ENCODE measurements at regions not wholly inside any gene's neighbourhood (a gene's known extent, or its start where the extent isn't known, plus 50 kb on each side); places are given as distances from the start of the nearest gene placed in this dataset.
A peak's percentile ranks its signal among the peaks of the same experiment; 100 is the strongest.

GRCh38 chr15:67892559-67893377 lies 52.9 kb upstream of the RNU6-1 start:
- H3K9me3 ChIP-seq, result no peaks in the 10 kb centered on the region
- TF ChIP-seq POLR2AphosphoS5 (IDR thresholded peaks at IDR 0.05) (no peak), POLR2A (IDR thresholded peaks at IDR 0.05) (no peak), CTCF (IDR thresholded peaks at IDR 0.05) (no peak), EP300 (IDR thresholded peaks at IDR 0.05) (no peak)
- WGBS, result 41% methylated on average over 2 of the region's 2 CpGs
- H3K4me3 ChIP-seq, result no peak overlapping the region
- H3K4me1 ChIP-seq, result peaks cover 7% of the 10 kb centered on the region
- no peak for DNase-seq (ENCODE audit: low spot score in 2 of 2)
- H3K27me3 ChIP-seq, result no peaks in the 10 kb centered on the region
- H3K36me3 ChIP-seq, result no peaks in the 10 kb centered on the region
- peak overlapping the region; percentile 10 for H3K27ac ChIP-seq

GRCh38 chr15:67895237-67895636 lies 55.4 kb upstream of the RNU6-1 start:
- Histone ChIP-seq H3K4me3 (no peak overlapping the region), H3K27me3 (no peaks in the 10 kb centered on the region), H3K9me3 (no peaks in the 10 kb centered on the region), H3K27ac (no peak overlapping the region), H3K36me3 (no peaks in the 10 kb centered on the region), H3K4me1 (peaks cover 7% of the 10 kb centered on the region)
- TF ChIP-seq POLR2A (IDR thresholded peaks at IDR 0.05) (no peak), POLR2AphosphoS5 (IDR thresholded peaks at IDR 0.05) (no peak), CTCF (IDR thresholded peaks at IDR 0.05) (no peak), EP300 (IDR thresholded peaks at IDR 0.05) (no peak)
- DNase-seq (ENCODE audit: low spot score in 2 of 2), result no peak

GRCh38 chr15:67897646-67898339 lies 57.9 kb upstream of the RNU6-1 start:
- DNase-seq (ENCODE audit: low spot score in 2 of 2), result no peak
- Histone ChIP-seq H3K27me3 (no peaks in the 10 kb centered on the region), H3K4me3 (no peak overlapping the region), H3K36me3 (no peaks in the 10 kb centered on the region), H3K27ac (no peak overlapping the region), H3K9me3 (no peaks in the 10 kb centered on the region), H3K4me1 (no peaks in the 10 kb centered on the region)
- no peak for TF ChIP-seq POLR2A (IDR thresholded peaks at IDR 0.05)
- TF ChIP-seq EP300 (IDR thresholded peaks at IDR 0.05), result no peak
- TF ChIP-seq CTCF (IDR thresholded peaks at IDR 0.05), result no peak
- TF ChIP-seq POLR2AphosphoS5 (IDR thresholded peaks at IDR 0.05), result no peak
- WGBS, result 76% methylated on average over 3 of the region's 3 CpGs

GRCh38 chr15:67899596-67900283 lies 59.9 kb upstream of the RNU6-1 start:
- no peaks in the 10 kb centered on the region for H3K36me3 ChIP-seq
- DNase-seq (ENCODE audit: low spot score in 2 of 2), result no peak
- no peak overlapping the region for H3K4me3 ChIP-seq
- H3K27me3 ChIP-seq, result no peaks in the 10 kb centered on the region
- 82% methylated on average over 9 of the region's 9 CpGs for WGBS
- no peaks in the 10 kb centered on the region for H3K9me3 ChIP-seq
- no peak for TF ChIP-seq POLR2AphosphoS5 (IDR thresholded peaks at IDR 0.05)
- no peak for TF ChIP-seq CTCF (IDR thresholded peaks at IDR 0.05)
- no peak for TF ChIP-seq POLR2A (IDR thresholded peaks at IDR 0.05)
- TF ChIP-seq EP300 (IDR thresholded peaks at IDR 0.05), result no peak
- no peak overlapping the region for H3K27ac ChIP-seq
- H3K4me1 ChIP-seq, result no peaks in the 10 kb centered on the region

GRCh38 chr15:67900621-67901147 lies 60.8 kb upstream of the RNU6-1 start:
- 93% methylated on average over 2 of the region's 2 CpGs for WGBS
- H3K27ac ChIP-seq, result no peak overlapping the region
- H3K36me3 ChIP-seq, result no peaks in the 10 kb centered on the region
- H3K4me3 ChIP-seq, result no peak overlapping the region
- TF ChIP-seq EP300 (IDR thresholded peaks at IDR 0.05), result no peak
- TF ChIP-seq POLR2AphosphoS5 (IDR thresholded peaks at IDR 0.05), result no peak
- TF ChIP-seq POLR2A (IDR thresholded peaks at IDR 0.05), result no peak
- no peak for TF ChIP-seq CTCF (IDR thresholded peaks at IDR 0.05)
- no peaks in the 10 kb centered on the region for H3K9me3 ChIP-seq
- DNase-seq (ENCODE audit: low spot score in 2 of 2), result no peak
- no peaks in the 10 kb centered on the region for H3K27me3 ChIP-seq
- H3K4me1 ChIP-seq, result no peaks in the 10 kb centered on the region
